GM18502 (cell line): ENCODE measurements at regions not wholly inside any gene's neighbourhood (a gene's known extent, or its start where the extent isn't known, plus 50 kb on each side); places are given as distances from the start of the nearest gene placed in this dataset.
A peak's percentile ranks its signal among the peaks of the same experiment; 100 is the strongest.

ENCODE experiments used
- ATAC-seq: cut with Tn5 transposase; IDR thresholded peaks from one replicate; pipeline ENCODE4 v1.9.1; 2021; ENCODE audit warnings: mild to moderate bottlenecking; ENCODE audit not compliant: unreplicated experiment, poor library complexity

- no peak for ATAC-seq
Observed at GRCh38 chr13:103326326-103326725, 260.1 kb upstream of the SLC10A2 start.

GRCh38 chr13:103325672-103326071 lies 259.5 kb upstream of the SLC10A2 start:
- no peak for ATAC-seq

GRCh38 chr13:103324641-103325040 lies 258.4 kb upstream of the SLC10A2 start:
- ATAC-seq, result no peak

GRCh38 chr13:103315711-103316110 lies 249.5 kb upstream of the SLC10A2 start:
- ATAC-seq, result no peak

GRCh38 chr13:103312467-103312866 lies 246.2 kb upstream of the SLC10A2 start:
- no peak for ATAC-seq

GRCh38 chr13:103308667-103309066 lies 242.4 kb upstream of the SLC10A2 start:
- ATAC-seq, result no peak

- no peak for ATAC-seq
Observed at GRCh38 chr13:103306163-103306562, 239.9 kb upstream of the SLC10A2 start.

- ATAC-seq, result no peak
Observed at GRCh38 chr13:103303078-103303651, 236.9 kb upstream of the SLC10A2 start.

- ATAC-seq, result no peak
Observed at GRCh38 chr13:103302676-103303075, 236.5 kb upstream of the SLC10A2 start.

- ATAC-seq, result no peak
Observed at GRCh38 chr13:103299079-103299478, 232.9 kb upstream of the SLC10A2 start.

GRCh38 chr13:103297083-103297482 lies 230.9 kb upstream of the SLC10A2 start:
- no peak for ATAC-seq

GRCh38 chr13:103291798-103292572 lies 225.8 kb upstream of the SLC10A2 start:
- peak; percentile 53 for ATAC-seq

GRCh38 chr13:103291226-103291625 lies 225.0 kb upstream of the SLC10A2 start:
- no peak for ATAC-seq

- no peak for ATAC-seq
Observed at GRCh38 chr13:103289681-103290080, 223.5 kb upstream of the SLC10A2 start.

- ATAC-seq, result no peak
Observed at GRCh38 chr13:103288114-103288513, 221.9 kb upstream of the SLC10A2 start.

- ATAC-seq, result peak; percentile 38
Observed at GRCh38 chr13:103287659-103288058, 221.4 kb upstream of the SLC10A2 start.

GRCh38 chr13:103284466-103284865 lies 218.2 kb upstream of the SLC10A2 start:
- no peak for ATAC-seq

- ATAC-seq, result no peak
Observed at GRCh38 chr13:103283451-103283820, 217.2 kb upstream of the SLC10A2 start.

GRCh38 chr13:103282571-103283450 lies 216.6 kb upstream of the SLC10A2 start:
- peak; percentile 49 for ATAC-seq

GRCh38 chr13:103277959-103278694 lies 211.9 kb upstream of the SLC10A2 start:
- ATAC-seq, result no peak
